Liver (tissue), 3 donors: ENCODE measurements at regions not wholly inside any gene's neighbourhood (a gene's known extent, or its start where the extent isn't known, plus 50 kb on each side); places are given as distances from the start of the nearest gene placed in this dataset.

ENCODE experiments used
- CTCF ChIP-seq: fragments of 150-350 bp; IDR thresholded peaks from 2 replicates; pipeline ENCODE4 v1.5.1; 2017; ENCODE audit warnings: improper control_type of control experiment, low read depth, low read length; ENCODE audit not compliant: missing input control
- EGR1 ChIP-seq, 2 donors: IDR thresholded peaks; 2 replicates each; pipeline ENCODE4 v1.6.1; 2016 to 2018; ENCODE audit warnings: antibody characterized with exemption in 2 of 2, low read depth in 2 of 2
- HNF4A ChIP-seq, 2 donors: conservative IDR thresholded peaks; 2 replicates each; pipeline ENCODE4 v1.6.1; 2016; ENCODE audit warnings: antibody characterized with exemption in 2 of 2, mild to moderate bottlenecking in 2 of 2
- JUND ChIP-seq, 2 donors: IDR thresholded peaks; 2 replicates each; pipeline ENCODE4 v1.6.1; 2016; ENCODE audit warnings: antibody characterized with exemption in 2 of 2
- NR2F2 ChIP-seq: IDR thresholded peaks from 2 replicates; pipeline ENCODE4 v1.6.1; 2016; ENCODE audit warnings: antibody characterized with exemption
- RAD21 ChIP-seq, 2 donors: IDR thresholded peaks; 2 replicates each; pipeline ENCODE4 v1.6.1; 2016; ENCODE audit warnings: antibody characterized with exemption in 2 of 2, mild to moderate bottlenecking in 2 of 2
- REST ChIP-seq: IDR thresholded peaks from 2 replicates; pipeline ENCODE4 v1.6.1; 2016; ENCODE audit warnings: antibody characterized with exemption, mild to moderate bottlenecking
- RXRA ChIP-seq, 2 donors: IDR thresholded peaks; 2 replicates each; pipeline ENCODE4 v1.6.1; 2017 to 2018; ENCODE audit warnings: antibody characterized with exemption in 2 of 2, mild to moderate bottlenecking in 1 of 2
- SP1 ChIP-seq: IDR thresholded peaks from 2 replicates; pipeline ENCODE4 v1.6.1; 2018; ENCODE audit warnings: antibody characterized with exemption, mild to moderate bottlenecking
- TAF1 ChIP-seq: conservative IDR thresholded peaks from 2 replicates; pipeline ENCODE4 v1.6.1; 2016; ENCODE audit warnings: antibody characterized with exemption, mild to moderate bottlenecking
- YY1 ChIP-seq: IDR thresholded peaks from 2 replicates; pipeline ENCODE4 v1.6.1; 2016; ENCODE audit warnings: antibody characterized with exemption, mild to moderate bottlenecking
- TF ChIP-seq, protein P1 (sequence below): IDR thresholded peaks from 2 replicates; pipeline ENCODE4 v1.6.1; 2016; ENCODE audit warnings: antibody characterized with exemption
- donor health status: healthy.
- donor health status: healthy.

- TF ChIP-seq RXRA (IDR thresholded peaks at IDR 0.05) = peak in 1 of 2 donors; percentile 52
- TF ChIP-seq RAD21 (IDR thresholded peaks at IDR 0.05) = peak in 1 of 2 donors; percentile 11
- TF ChIP-seq CTCF = no peak
- TF ChIP-seq JUND (IDR thresholded peaks at IDR 0.05) = peak in 1 of 2 donors; percentile 34
- TF ChIP-seq REST = no peak
- no peak for TF ChIP-seq EGR1 (IDR thresholded peaks at IDR 0.05; ENCODE audit: low read depth in 2 of 2)
- peak; percentile 21 for TF ChIP-seq SP1
- TF ChIP-seq, protein P1, sequence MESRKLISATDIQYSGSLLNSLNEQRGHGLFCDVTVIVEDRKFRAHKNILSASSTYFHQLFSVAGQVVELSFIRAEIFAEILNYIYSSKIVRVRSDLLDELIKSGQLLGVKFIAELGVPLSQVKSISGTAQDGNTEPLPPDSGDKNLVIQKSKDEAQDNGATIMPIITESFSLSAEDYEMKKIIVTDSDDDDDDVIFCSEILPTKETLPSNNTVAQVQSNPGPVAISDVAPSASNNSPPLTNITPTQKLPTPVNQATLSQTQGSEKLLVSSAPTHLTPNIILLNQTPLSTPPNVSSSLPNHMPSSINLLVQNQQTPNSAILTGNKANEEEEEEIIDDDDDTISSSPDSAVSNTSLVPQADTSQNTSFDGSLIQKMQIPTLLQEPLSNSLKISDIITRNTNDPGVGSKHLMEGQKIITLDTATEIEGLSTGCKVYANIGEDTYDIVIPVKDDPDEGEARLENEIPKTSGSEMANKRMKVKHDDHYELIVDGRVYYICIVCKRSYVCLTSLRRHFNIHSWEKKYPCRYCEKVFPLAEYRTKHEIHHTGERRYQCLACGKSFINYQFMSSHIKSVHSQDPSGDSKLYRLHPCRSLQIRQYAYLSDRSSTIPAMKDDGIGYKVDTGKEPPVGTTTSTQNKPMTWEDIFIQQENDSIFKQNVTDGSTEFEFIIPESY = no peak
- no peak for TF ChIP-seq TAF1
- TF ChIP-seq NR2F2 = no peak
- TF ChIP-seq HNF4A (conservative IDR thresholded peaks at IDR 0.05) = peak; percentile 58 to 71
- TF ChIP-seq YY1 = no peak
These were observed 158.4 kb upstream of the SRD5A2 start for GRCh38 chr2:31739161-31739560.
